H9 (cell line): ENCODE measurements at regions not wholly inside any gene's neighbourhood (a gene's known extent, or its start where the extent isn't known, plus 50 kb on each side); places are given as distances from the start of the nearest gene placed in this dataset.

ENCODE experiments used
- DNase-seq: peaks from one replicate; pipeline ENCODE4 v3.0.0-alpha.2; 2017
- H2AFZ ChIP-seq: one replicate; pipeline ENCODE4 v1.6.1; 2013; ENCODE audit warnings: mild to moderate bottlenecking, low read length, control low read depth, moderate library complexity
- H2AK5ac ChIP-seq: 2 replicates; pipeline ENCODE4 v1.6.1; 2013; ENCODE audit warnings: low read length, control low read depth, mixed read lengths; ENCODE audit not compliant: insufficient read length
- H2BK120ac ChIP-seq: one replicate; pipeline ENCODE4 v1.6.1; 2013; ENCODE audit warnings: low read depth, mild to moderate bottlenecking, low read length, control low read depth, inconsistent platforms; ENCODE audit not compliant: poor library complexity, severe bottlenecking
- H2BK12ac ChIP-seq: 2 replicates; pipeline ENCODE4 v1.6.1; 2013; ENCODE audit warnings: low read length, control low read depth, mixed read lengths, low read depth; ENCODE audit not compliant: insufficient read length
- H2BK15ac ChIP-seq: 2 replicates; pipeline ENCODE4 v1.6.1; 2013; ENCODE audit warnings: low read depth, low read length, control low read depth
- H2BK20ac ChIP-seq: one replicate; pipeline ENCODE4 v1.6.1; 2013; ENCODE audit warnings: low read depth, mild to moderate bottlenecking, low read length, control low read depth, inconsistent platforms; ENCODE audit not compliant: poor library complexity, severe bottlenecking
- H2BK5ac ChIP-seq: 2 replicates; pipeline ENCODE4 v1.6.1; 2013; ENCODE audit warnings: low read length, control low read depth, mixed read lengths; ENCODE audit not compliant: insufficient read length
- H3K14ac ChIP-seq: 2 replicates; pipeline ENCODE4 v1.6.1; 2013; ENCODE audit warnings: low read length, control low read depth; ENCODE audit not compliant: insufficient read depth
- H3K18ac ChIP-seq: 2 replicates; pipeline ENCODE4 v1.6.1; 2013; ENCODE audit warnings: low read depth, mild to moderate bottlenecking, mixed read lengths, low read length, control low read depth; ENCODE audit not compliant: insufficient read length
- H3K23ac ChIP-seq: 2 replicates; pipeline ENCODE4 v1.6.1; 2013; ENCODE audit warnings: low read length, control low read depth, mixed read lengths, low read depth; ENCODE audit not compliant: insufficient read length
- H3K23me2 ChIP-seq: 2 replicates; pipeline ENCODE4 v1.6.1; 2013; ENCODE audit warnings: low read depth, mild to moderate bottlenecking, mixed read lengths, low read length, control low read depth; ENCODE audit not compliant: insufficient read length, poor library complexity, severe bottlenecking
- H3K27ac ChIP-seq: 2 replicates; pipeline ENCODE4 v1.5.1; 2013; ENCODE audit warnings: low read length, control low read depth, mixed read lengths, low read depth; ENCODE audit not compliant: insufficient read length
- H3K27me3 ChIP-seq: 2 replicates; pipeline ENCODE4 v1.6.1; 2013; ENCODE audit warnings: low read length, control low read depth, inconsistent platforms; ENCODE audit not compliant: insufficient read depth
- H3K4ac ChIP-seq: 2 replicates; pipeline ENCODE4 v1.6.1; 2013; ENCODE audit warnings: low read depth, mild to moderate bottlenecking, control low read depth, inconsistent platforms, low read length, moderate library complexity
- H3K4me1 ChIP-seq: 2 replicates; pipeline ENCODE4 v1.6.1; 2013; ENCODE audit warnings: low read length, control low read depth, inconsistent platforms; ENCODE audit not compliant: insufficient read depth
- H3K4me2 ChIP-seq: 2 replicates; pipeline ENCODE4 v1.6.1; 2013; ENCODE audit warnings: low read length, control low read depth, mixed read lengths; ENCODE audit not compliant: insufficient read length, insufficient read depth
- H3K56ac ChIP-seq: 2 replicates; pipeline ENCODE4 v1.6.1; 2013; ENCODE audit warnings: low read depth, mild to moderate bottlenecking, mixed read lengths, low read length, control low read depth; ENCODE audit not compliant: insufficient read length
- H3K79me1 ChIP-seq: 2 replicates; pipeline ENCODE4 v1.6.1; 2013; ENCODE audit warnings: low read depth, mild to moderate bottlenecking, moderate library complexity, low read length, control low read depth, inconsistent platforms; ENCODE audit not compliant: insufficient read depth, poor library complexity, severe bottlenecking
- H3K79me2 ChIP-seq: 2 replicates; pipeline ENCODE4 v1.6.1; 2013; ENCODE audit warnings: low read length, control low read depth, inconsistent platforms; ENCODE audit not compliant: insufficient read depth
- H3K9ac ChIP-seq: 2 replicates; pipeline ENCODE4 v1.6.1; 2013; ENCODE audit warnings: low read length, control low read depth, mixed read lengths; ENCODE audit not compliant: insufficient read length; ENCODE audit errors: extremely low read depth
- H3K9me3 ChIP-seq: one replicate; pipeline ENCODE4 v1.6.1; 2013; ENCODE audit warnings: low read depth, low read length, inconsistent platforms; ENCODE audit not compliant: control insufficient read depth
- H3T11ph ChIP-seq: one replicate; pipeline ENCODE4 v1.6.1; 2013; ENCODE audit warnings: mild to moderate bottlenecking, low read length, control low read depth, inconsistent platforms
- H4K20me1 ChIP-seq: one replicate; pipeline ENCODE4 v1.6.1; 2013; ENCODE audit not compliant: control insufficient read depth, insufficient read length, insufficient read depth
- H4K5ac ChIP-seq: 2 replicates; pipeline ENCODE4 v1.6.1; 2013; ENCODE audit warnings: low read depth, mild to moderate bottlenecking, mixed read lengths, low read length, control low read depth; ENCODE audit not compliant: insufficient read length
- H4K8ac ChIP-seq: replicated peaks from 2 replicates; pipeline ENCODE4 v1.6.1; 2013; ENCODE audit warnings: low read length, control low read depth, mixed read lengths, low read depth; ENCODE audit not compliant: insufficient read length
- H4K91ac ChIP-seq: 2 replicates; pipeline ENCODE4 v1.6.1; 2013; ENCODE audit warnings: low read depth, mild to moderate bottlenecking, moderate library complexity, mixed read lengths, low read length, control low read depth; ENCODE audit not compliant: insufficient read length
- H3K27ac Mint-ChIP-seq, 3 experiments: 2 replicates in 2 of 3; 3 replicates in 1 of 3; pipeline ENCODE4 v1.8.0; 2020 to 2021; ENCODE audit warnings: mixed read lengths in 3 of 3, mild to moderate bottlenecking in 1 of 3, moderate library complexity in 1 of 3
- H3K27me3 Mint-ChIP-seq: 2 replicates; pipeline ENCODE4 v1.8.0; 2021; ENCODE audit warnings: low read depth, mild to moderate bottlenecking, moderate library complexity, mixed read lengths
- H3K36me3 Mint-ChIP-seq, 3 experiments: 2 replicates in 2 of 3; 3 replicates in 1 of 3; pipeline ENCODE4 v1.8.0; 2020 to 2021; ENCODE audit warnings: low read depth in 3 of 3, mixed read lengths in 3 of 3; ENCODE audit not compliant: insufficient read depth in 1 of 3
- H3K4me1 Mint-ChIP-seq, 2 experiments: 2 replicates each; pipeline ENCODE4 v1.8.0; 2020; ENCODE audit warnings: mixed read lengths in 2 of 2
- H3K4me3 Mint-ChIP-seq, 2 experiments: 2 replicates in 1 of 2; 3 replicates in 1 of 2; pipeline ENCODE4 v1.8.0; 2020 to 2021; ENCODE audit warnings: mild to moderate bottlenecking in 2 of 2, mixed read lengths in 2 of 2, moderate library complexity in 1 of 2
- H3K9me3 Mint-ChIP-seq, 2 experiments: 2 replicates in 1 of 2; 3 replicates in 1 of 2; pipeline ENCODE4 v1.8.0; 2020; ENCODE audit warnings: mild to moderate bottlenecking in 2 of 2, mixed read lengths in 2 of 2, moderate library complexity in 1 of 2
- CTCF ChIP-seq: fragments of 200-600 bp; sonication (generic); conservative IDR thresholded peaks from 3 replicates; pipeline ENCODE4 v1.8.0; 2021; ENCODE audit warnings: antibody characterized with exemption, mild to moderate bottlenecking
- WGBS: extraction: QIAGEN DNeasy Blood & Tissue Kit; methylation state at CpG from one replicate; pipeline ENCODE4 v1.1.7; 2013; ENCODE audit warnings: missing lambda C conversion rate, low lambda C conversion rate, mixed read lengths; ENCODE audit not compliant: insufficient read length; ENCODE audit errors: extremely low coverage; 5-methylcytosine and 5-hydroxymethylcytosine counted together

- H2BK5ac ChIP-seq, result no peak overlapping the region
- no peak overlapping the region for H2AFZ ChIP-seq
- H3K79me2 ChIP-seq, result no peaks in the 10 kb centered on the region
- H3K27ac Mint-ChIP-seq, result no peak overlapping the region
- H3K4ac ChIP-seq, result no peak overlapping the region
- no peaks in the 10 kb centered on the region for H3K4me1 ChIP-seq
- no peak overlapping the region for H3K18ac ChIP-seq
- WGBS, result no CpG with 5 or more reads among the region's 11 CpGs
- no peaks in the 10 kb centered on the region for H3K23me2 ChIP-seq
- no peak overlapping the region for H3T11ph ChIP-seq
- H4K91ac ChIP-seq, result no peak overlapping the region
- no peak overlapping the region for H2AK5ac ChIP-seq
- no peak overlapping the region for H2BK12ac ChIP-seq
- H3K79me1 ChIP-seq, result no peaks in the 10 kb centered on the region
- H2BK20ac ChIP-seq, result no peak overlapping the region
- H3K27ac ChIP-seq, result no peak overlapping the region
- H3K9me3 Mint-ChIP-seq, result peaks cover 8% of the 10 kb centered on the region in 2 experiments; a peak in 4 of 5 replicates
- no peak overlapping the region for H4K5ac ChIP-seq
- H3K9me3 ChIP-seq, result no peaks in the 10 kb centered on the region
- H3K27me3 Mint-ChIP-seq, result no peaks in the 10 kb centered on the region; the same call in none of the 2 replicates
- H4K8ac ChIP-seq, result no peak overlapping the region
- no peak overlapping the region for H3K23ac ChIP-seq
- no peak overlapping the region for H3K4me2 ChIP-seq
- H2BK120ac ChIP-seq, result no peak overlapping the region
- no peak overlapping the region for H3K9ac ChIP-seq
- H3K36me3 Mint-ChIP-seq, result peaks cover 2 to 5% (median 2%) of the 10 kb centered on the region in 3 experiments; a peak in 2 of 7 replicates
- no peak overlapping the region for H3K14ac ChIP-seq
- no peak overlapping the region for H2BK15ac ChIP-seq
- H3K56ac ChIP-seq, result no peak overlapping the region
- no peak for DNase-seq
- peaks cover 0 to 10% of the 10 kb centered on the region in 2 experiments; a peak in 2 of 4 replicates for H3K4me1 Mint-ChIP-seq
- no peak overlapping the region for H3K4me3 Mint-ChIP-seq
- no peaks in the 10 kb centered on the region for H3K27me3 ChIP-seq
- no peak for TF ChIP-seq CTCF
- no peaks in the 10 kb centered on the region for H4K20me1 ChIP-seq
Measured at GRCh38 chr2:3132966-3133365, 244.7 kb downstream of the EIPR1 start.
